Mammary epithelial cell (primary cell): ENCODE measurements at regions not wholly inside any gene's neighbourhood (a gene's known extent, or its start where the extent isn't known, plus 50 kb on each side); places are given as distances from the start of the nearest gene placed in this dataset.

Experiments used
- CTCF ChIP-seq, 2 donors: IDR thresholded peaks in 1 of 2; conservative IDR thresholded peaks in 1 of 2; 2 replicates each; pipeline ENCODE4 v1.5.1; 2011 to 2012; ENCODE audit warnings: inconsistent platforms in 2 of 2, low read length in 2 of 2, mild to moderate bottlenecking in 2 of 2, control low read depth in 1 of 2, low read depth in 1 of 2; ENCODE audit not compliant: insufficient read depth in 1 of 2; ENCODE audit errors: extremely low read depth in 1 of 2
- EZH2 ChIP-seq: IDR thresholded peaks from 2 replicates; pipeline ENCODE4 v1.6.1; 2012; ENCODE audit warnings: low read length, inconsistent platforms, borderline replicate concordance

DNA sequence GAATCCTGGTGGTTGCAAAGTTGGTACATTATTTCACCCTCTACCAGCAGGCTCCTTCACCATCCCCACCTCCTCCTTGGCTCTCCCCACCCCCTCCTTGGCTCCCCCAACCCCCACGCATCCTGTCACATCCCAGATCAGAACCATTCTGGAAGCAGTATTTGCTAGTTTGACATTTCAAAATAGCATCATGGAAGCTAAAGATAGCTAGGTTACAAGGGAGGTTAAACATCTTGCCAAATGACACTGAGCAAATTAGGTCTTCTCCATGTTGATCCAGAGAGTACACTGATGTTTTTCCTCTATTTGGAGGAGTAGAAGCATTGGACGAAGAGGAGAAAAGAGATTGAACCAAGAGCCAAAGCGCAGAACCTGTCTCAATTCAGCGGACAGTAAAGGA is 158.9 kb upstream of the FGGY start:
- no peak for TF ChIP-seq CTCF (conservative IDR thresholded peaks at IDR 0.05 in 1 of 2, IDR thresholded peaks at IDR 0.05 in 1 of 2; ENCODE audit: extremely low read depth in 1 of 2, insufficient read depth in 1 of 2, low read depth in 1 of 2, low read length in 2 of 2)
- TF ChIP-seq EZH2: no peak
